ENCODE measurements at regions not wholly inside any gene's neighbourhood (a gene's known extent, or its start where the extent isn't known, plus 50 kb on each side); places are given as distances from the start of the nearest gene placed in this dataset.
"Not testable (repeated sequence)": the region's sequence is repeated elsewhere in the genome, so short reads cannot be mapped to it uniquely, and the experiment has no call there.

DNA sequence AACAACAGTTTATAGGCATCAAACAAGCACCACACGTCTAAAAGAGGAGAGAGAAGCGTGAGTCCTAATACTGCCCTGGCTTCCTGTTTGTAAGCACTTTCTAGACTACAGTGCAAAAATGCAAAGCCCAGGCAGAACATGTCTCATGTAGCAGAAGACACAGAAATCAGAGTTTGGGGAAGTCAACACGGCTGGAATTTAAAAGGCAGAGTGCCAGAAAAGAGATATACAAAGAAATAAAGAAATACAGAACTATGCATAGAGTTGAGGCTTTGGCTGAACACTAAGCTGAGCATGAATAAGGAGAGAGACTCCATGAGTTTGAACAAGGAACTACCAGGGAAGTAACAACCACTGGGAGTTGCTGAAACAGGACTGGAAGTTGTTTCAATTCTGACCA lies 566.6 kb upstream of the NR5A2 start:
- POLR2A ChIA-PET, result no interaction called here
- H3K27ac Mint-ChIP-seq, result no peak overlapping the region
- ATAC-seq, result no peak
- no peak overlapping the region for H3K4me3 Mint-ChIP-seq
- H3K9me3 Mint-ChIP-seq, result peaks cover 0 to 16% (median 8%) of the 10 kb centered on the region in 9 donors
- H3K4me1 Mint-ChIP-seq, result peaks cover 0 to 4% (median 0%) of the 10 kb centered on the region in 4 donors
- H3K36me3 Mint-ChIP-seq, result peaks cover 0 to 8% (median 4%) of the 10 kb centered on the region in 3 donors
- no peak for DNase-seq
- H3K27me3 Mint-ChIP-seq, result peaks cover 0 to 4% (median 0%) of the 10 kb centered on the region in 5 donors

DNA sequence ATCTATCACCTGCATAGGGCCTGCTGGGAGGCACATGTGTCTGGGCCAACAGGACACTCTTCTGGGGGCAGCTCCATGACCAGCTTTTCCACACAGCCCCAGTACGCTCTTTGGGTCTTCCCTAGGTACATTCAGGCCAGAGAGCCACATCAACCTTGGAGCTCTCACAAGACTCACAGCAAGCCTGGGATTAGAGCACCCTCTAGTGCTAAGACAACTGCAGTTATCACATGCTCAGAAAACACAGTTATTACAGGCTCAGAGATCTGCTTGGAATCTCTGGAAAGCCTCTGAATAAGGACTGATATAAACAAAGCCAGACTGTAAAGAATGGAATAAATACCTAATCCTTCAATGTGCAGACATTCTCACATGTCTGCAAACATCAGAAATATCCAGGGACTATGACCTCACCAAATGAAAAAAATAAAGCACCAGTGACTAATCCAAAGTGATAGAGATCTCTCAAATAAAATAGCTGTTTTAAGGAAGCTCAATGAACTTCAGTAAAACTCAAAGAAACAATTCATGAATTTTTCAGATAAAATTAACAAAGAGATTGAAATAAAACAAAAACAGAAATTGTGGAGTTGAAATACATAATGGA lies 563.9 kb upstream of the NR5A2 start:
- Mint-ChIP-seq H3K9me3 (peaks cover 0 to 16% (median 8%) of the 10 kb centered on the region in 9 donors), H3K4me3 (no peak overlapping the region), H3K27me3 (peaks cover 0 to 4% (median 0%) of the 10 kb centered on the region in 5 donors), H3K36me3 (peaks cover 0 to 8% (median 4%) of the 10 kb centered on the region in 3 donors), H3K4me1 (peaks cover 0 to 4% (median 0%) of the 10 kb centered on the region in 4 donors), H3K27ac (no peak overlapping the region)
- DNase-seq, result peak in 2 of 10 donors; percentile 1 to 10
- POLR2A ChIA-PET, result no interaction called here
- ATAC-seq, result no peak

DNA sequence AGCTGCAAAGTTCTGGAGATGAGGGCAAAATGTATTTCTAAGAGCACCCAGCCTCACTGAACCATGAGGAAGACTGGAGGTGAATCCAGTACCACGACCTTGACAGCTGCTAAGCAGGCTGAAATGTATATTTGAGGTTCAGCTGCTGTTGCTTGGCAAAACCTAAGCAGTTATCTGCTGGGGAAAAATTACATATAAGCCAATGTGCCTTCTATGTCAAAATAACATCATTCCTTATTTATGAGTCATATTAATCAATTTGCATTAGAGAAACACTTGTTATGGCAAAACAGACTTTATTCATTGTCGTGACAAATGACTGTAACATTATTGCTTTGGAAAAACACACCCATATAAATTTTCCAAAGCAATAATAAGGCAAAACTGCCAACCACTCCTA lies 560.5 kb upstream of the NR5A2 start:
- ATAC-seq (no peak), DNase-seq (no peak)
- POLR2A ChIA-PET, result no interaction called here
- no peaks in the 10 kb centered on the region for H3K4me1 Mint-ChIP-seq
- peaks cover 0 to 8% (median 4%) of the 10 kb centered on the region in 3 donors for H3K36me3 Mint-ChIP-seq
- peaks cover 0 to 16% (median 10%) of the 10 kb centered on the region in 9 donors for H3K9me3 Mint-ChIP-seq
- H3K27me3 Mint-ChIP-seq, result peaks cover 0 to 4% (median 0%) of the 10 kb centered on the region in 5 donors
- no peak overlapping the region for H3K4me3 Mint-ChIP-seq
- H3K27ac Mint-ChIP-seq, result no peak overlapping the region

DNA sequence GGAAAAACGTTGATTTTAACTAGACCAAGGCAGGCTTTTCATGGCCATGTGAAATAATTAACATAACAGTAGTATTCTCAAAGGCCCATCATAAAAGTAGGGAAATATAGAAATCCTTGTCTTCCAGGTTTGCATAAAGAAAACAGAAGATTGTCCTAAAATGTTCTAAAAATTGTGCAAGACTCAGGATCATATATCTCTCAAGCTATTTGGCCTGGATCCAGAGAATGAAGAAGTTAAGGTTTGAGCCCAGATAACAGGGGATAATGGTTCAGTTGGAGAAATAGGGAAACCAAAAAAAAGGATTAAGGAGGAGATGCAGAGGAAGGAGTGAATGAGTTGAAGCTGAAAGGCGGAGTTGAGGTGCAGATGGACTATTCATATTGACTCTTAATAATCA lies 555.5 kb upstream of the NR5A2 start:
- no peaks in the 10 kb centered on the region for H3K4me1 Mint-ChIP-seq
- ATAC-seq, result no peak
- POLR2A ChIA-PET, result no interaction called here
- no peak overlapping the region for H3K4me3 Mint-ChIP-seq
- H3K36me3 Mint-ChIP-seq, result no peaks in the 10 kb centered on the region
- no peak for DNase-seq
- peaks cover 0 to 1% (median 0%) of the 10 kb centered on the region in 5 donors for H3K27me3 Mint-ChIP-seq
- peaks cover 0 to 3% (median 0%) of the 10 kb centered on the region in 9 donors for H3K9me3 Mint-ChIP-seq
- H3K27ac Mint-ChIP-seq, result no peak overlapping the region

DNA sequence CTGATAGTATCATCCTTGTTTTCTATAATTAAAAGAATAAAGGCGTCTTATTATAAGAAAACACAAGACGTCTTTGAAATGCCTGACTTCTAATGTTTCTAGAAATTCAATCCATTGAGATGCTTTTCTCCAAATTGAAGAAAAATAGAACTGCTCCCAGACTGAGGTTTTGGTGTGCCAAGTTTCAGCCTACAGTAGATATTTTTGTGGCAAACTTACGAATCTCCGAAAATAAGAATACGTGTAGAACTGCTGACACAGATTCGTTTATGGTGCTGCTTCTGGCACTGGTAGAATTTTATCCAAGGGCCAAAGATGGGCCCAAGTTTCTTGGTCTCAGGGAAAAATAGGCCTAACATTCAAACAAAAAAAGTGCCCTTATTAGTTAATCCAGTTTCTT lies 554.5 kb upstream of the NR5A2 start:
- DNase-seq (no peak), ATAC-seq (no peak)
- POLR2A ChIA-PET, result no interaction called here
- Mint-ChIP-seq H3K27ac (no peak overlapping the region), H3K36me3 (no peaks in the 10 kb centered on the region), H3K27me3 (peaks cover 0 to 1% (median 0%) of the 10 kb centered on the region in 5 donors), H3K4me3 (no peak overlapping the region), H3K4me1 (no peaks in the 10 kb centered on the region), H3K9me3 (peaks cover 0 to 3% (median 0%) of the 10 kb centered on the region in 9 donors)

DNA sequence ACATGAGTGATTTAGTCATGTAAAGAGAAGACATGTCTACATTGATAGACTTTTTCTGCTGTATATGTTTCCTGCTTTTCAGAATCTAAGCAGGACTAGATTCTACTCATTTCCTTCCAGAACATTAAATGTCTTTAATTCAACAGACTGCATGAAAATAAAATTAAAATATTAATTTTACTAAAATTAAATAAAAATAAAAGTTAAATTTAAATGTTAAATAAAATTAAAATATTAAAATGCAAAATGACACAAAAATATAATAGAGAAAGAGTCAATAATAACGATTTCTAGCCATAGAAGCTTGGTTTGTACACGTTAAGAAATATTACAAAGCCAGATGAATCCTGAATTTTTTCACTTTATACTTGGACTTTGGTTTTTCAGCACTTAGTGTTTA lies 552.8 kb upstream of the NR5A2 start:
- Mint-ChIP-seq H3K36me3 (no peaks in the 10 kb centered on the region), H3K27me3 (peaks cover 0 to 1% (median 0%) of the 10 kb centered on the region in 5 donors), H3K4me1 (no peaks in the 10 kb centered on the region), H3K9me3 (no peaks in the 10 kb centered on the region), H3K27ac (no peak overlapping the region), H3K4me3 (no peak overlapping the region)
- DNase-seq, result no peak
- POLR2A ChIA-PET, result no interaction called here
- ATAC-seq, result no peak

DNA sequence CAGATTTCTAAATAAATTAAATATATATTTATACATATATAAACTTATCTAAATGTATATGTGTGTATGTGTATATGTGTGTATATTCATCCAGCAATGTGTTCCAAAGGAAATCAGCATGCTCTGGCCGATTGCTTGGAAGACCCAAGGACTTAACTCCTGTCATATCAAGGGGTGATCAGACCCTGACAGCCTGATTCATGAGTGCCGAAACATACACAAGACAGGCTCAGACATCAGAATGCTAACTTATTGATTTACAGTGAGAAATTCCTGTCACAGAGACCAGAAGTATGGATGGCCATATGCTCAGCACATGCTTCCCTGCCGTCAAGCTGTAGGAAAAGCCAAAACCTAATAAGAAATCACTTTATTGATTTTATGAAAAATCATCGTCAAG lies 545.1 kb upstream of the NR5A2 start:
- Mint-ChIP-seq H3K27me3 (peaks cover 0 to 12% (median 4%) of the 10 kb centered on the region in 5 donors), H3K9me3 (peaks cover 0 to 6% (median 0%) of the 10 kb centered on the region in 9 donors), H3K4me1 (no peaks in the 10 kb centered on the region), H3K27ac (no peak overlapping the region), H3K36me3 (peaks cover 0 to 5% (median 0%) of the 10 kb centered on the region in 3 donors), H3K4me3 (no peak overlapping the region)
- POLR2A ChIA-PET, result no interaction called here
- no peak for DNase-seq
- no peak for ATAC-seq

DNA sequence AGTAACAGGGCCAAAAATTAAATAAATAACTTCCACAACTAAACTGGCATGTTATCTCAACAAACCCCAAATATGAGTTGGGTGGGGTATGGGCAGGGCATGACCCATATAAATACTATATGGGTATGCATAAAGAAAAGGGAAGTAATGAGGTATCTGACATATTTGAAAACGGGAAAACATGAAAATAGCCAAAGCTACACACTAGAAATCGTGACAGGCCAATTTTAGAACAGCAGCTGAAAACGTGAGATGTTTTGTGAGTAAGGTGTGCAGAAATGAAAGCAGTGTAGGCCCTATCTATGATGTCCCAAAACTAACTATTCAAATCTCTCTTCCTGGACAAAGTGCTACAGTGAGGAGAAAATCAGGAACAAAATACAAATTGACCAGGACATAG lies 537.9 kb upstream of the NR5A2 start:
- Mint-ChIP-seq H3K36me3 (peaks cover 0 to 10% (median 0%) of the 10 kb centered on the region in 3 donors), H3K27me3 (peaks cover 0 to 1% (median 0%) of the 10 kb centered on the region in 5 donors), H3K9me3 (peaks cover 0 to 22% (median 15%) of the 10 kb centered on the region in 9 donors), H3K27ac (no peak overlapping the region), H3K4me1 (peaks cover 0 to 4% (median 0%) of the 10 kb centered on the region in 4 donors), H3K4me3 (no peak overlapping the region)
- POLR2A ChIA-PET, result no interaction called here
- no peak for DNase-seq
- ATAC-seq, result no peak

DNA sequence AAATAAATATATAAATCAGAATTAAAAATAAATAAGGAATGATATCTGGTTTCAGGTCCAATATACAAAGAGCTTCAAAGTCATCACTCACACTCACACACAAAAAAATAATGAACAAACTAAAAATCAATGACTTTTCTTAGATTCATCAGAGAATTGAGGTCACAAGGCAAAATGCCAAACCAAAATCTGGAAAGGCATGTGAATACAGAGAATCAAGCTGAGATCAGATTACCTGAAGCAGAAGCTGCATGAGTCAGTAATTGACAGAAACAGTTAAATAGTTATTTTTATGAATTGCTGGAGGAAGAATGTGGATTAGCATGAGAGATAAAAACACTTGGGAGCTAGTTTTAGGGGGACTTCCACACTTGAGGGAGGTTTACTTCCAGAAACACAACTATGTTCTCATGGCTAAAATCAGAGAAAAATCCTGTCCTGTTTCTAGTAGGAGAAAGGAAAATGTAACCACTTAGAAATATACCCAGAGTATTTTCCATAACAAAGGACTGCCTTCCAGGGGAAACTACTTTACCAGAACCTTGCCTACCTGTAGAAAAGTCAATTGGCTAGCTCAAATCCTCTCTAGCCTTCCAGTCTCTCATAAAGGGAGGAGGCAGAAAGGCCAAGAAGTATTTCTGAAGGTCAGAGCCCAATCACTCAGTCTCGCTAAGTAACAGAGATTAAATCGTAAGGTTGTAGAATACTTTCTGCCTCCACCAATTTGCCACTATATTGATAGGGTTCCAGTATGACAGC lies 536.6 kb upstream of the NR5A2 start:
- no peak overlapping the region for H3K27ac Mint-ChIP-seq
- no peak for DNase-seq
- H3K27me3 Mint-ChIP-seq, result peaks cover 0 to 4% (median 0%) of the 10 kb centered on the region in 5 donors
- H3K9me3 Mint-ChIP-seq, result peaks cover 8 to 35% (median 24%) of the 10 kb centered on the region in 9 donors
- ATAC-seq, result no peak
- no peak overlapping the region for H3K4me3 Mint-ChIP-seq
- H3K4me1 Mint-ChIP-seq, result peaks cover 0 to 4% (median 0%) of the 10 kb centered on the region in 4 donors
- H3K36me3 Mint-ChIP-seq, result peaks cover 0 to 17% (median 4%) of the 10 kb centered on the region in 3 donors
- POLR2A ChIA-PET, result no interaction called here

DNA sequence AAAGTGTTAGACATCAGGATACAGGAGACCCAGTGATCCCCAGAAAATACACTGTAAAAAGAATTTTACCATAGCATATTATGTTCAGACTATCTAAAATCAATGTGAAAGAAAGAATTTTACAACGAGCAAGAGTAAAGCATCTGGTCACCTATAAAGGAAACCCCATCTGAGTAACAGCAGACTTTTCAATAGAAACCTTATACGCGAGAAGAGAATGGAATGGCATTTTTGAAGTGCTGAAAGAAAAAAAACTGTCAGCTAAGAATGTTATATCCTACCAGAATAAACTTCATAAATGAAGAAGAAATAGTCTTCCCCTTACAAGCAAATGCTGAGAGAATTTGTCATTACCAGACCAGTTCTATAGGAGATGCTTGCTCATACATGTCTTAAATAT lies 532.1 kb upstream of the NR5A2 start:
- Mint-ChIP-seq H3K36me3 (peaks cover 0 to 19% (median 7%) of the 10 kb centered on the region in 3 donors), H3K9me3 (peaks cover 8 to 36% (median 28%) of the 10 kb centered on the region in 9 donors), H3K4me3 (no peak overlapping the region), H3K27me3 (peaks cover 0 to 8% (median 2%) of the 10 kb centered on the region in 5 donors), H3K4me1 (peaks cover 0 to 17% (median 0%) of the 10 kb centered on the region in 4 donors), H3K27ac (no peak overlapping the region)
- POLR2A ChIA-PET, result no interaction called here
- ATAC-seq (no peak), DNase-seq (no peak)

DNA sequence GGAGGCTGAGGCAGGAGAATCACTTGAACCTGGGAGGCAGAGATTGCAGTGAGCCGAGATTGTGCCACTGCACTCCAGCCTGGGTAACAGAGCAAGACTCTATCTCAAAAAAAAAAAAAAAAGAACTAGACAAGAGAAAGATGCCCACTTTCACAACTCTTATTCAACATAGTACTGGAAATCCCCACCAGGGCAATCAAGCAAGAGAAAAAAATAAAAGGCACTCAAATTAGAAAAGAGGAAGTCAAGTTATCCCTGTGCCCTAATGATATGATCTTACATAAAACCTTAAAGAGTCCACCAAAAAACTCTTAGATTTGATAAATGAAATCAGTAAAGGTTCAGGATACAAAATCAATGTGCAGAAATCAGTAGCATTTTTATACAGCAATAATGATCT lies 528.7 kb upstream of the NR5A2 start:
- Mint-ChIP-seq H3K27me3 (peaks cover 0 to 11% (median 3%) of the 10 kb centered on the region in 5 donors), H3K4me1 (peaks cover 0 to 17% (median 0%) of the 10 kb centered on the region in 4 donors), H3K36me3 (peaks cover 0 to 17% (median 7%) of the 10 kb centered on the region in 3 donors), H3K4me3 (peak overlapping the region in 1 of 10 donors; percentile 43), H3K9me3 (peaks cover 5 to 29% (median 16%) of the 10 kb centered on the region in 9 donors), H3K27ac (peak overlapping the region in 1 of 10 donors; percentile 49)
- DNase-seq, POLR2A ChIA-PET: not testable (repeated sequence)
- peak in 1 of 2 donors; percentile 30 for ATAC-seq

DNA sequence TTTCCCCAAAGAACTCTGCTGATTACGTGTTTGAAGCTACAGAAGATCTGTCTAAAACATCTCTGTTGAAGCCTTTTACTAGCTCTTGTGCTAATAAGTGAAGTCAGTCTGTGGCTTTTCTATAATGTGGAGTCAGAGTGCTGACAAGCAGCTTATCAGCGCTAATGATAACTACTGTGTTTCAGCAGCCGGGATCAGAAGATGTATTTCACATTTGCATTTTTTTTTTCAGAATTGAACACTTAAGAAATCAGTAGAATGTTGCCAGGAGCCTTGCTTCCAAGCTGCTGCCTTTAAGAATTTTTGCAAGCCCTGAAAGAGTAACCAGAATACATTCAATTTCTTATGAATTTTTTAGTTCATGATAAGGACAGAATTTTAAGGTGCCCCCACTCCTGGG lies 519.4 kb upstream of the NR5A2 start:
- Mint-ChIP-seq H3K27me3 (no peaks in the 10 kb centered on the region), H3K4me3 (no peak overlapping the region), H3K9me3 (peaks cover 0 to 4% (median 0%) of the 10 kb centered on the region in 9 donors), H3K4me1 (peaks cover 0 to 17% (median 0%) of the 10 kb centered on the region in 4 donors), H3K27ac (no peak overlapping the region), H3K36me3 (no peaks in the 10 kb centered on the region)
- POLR2A ChIA-PET, result no interaction called here
- ATAC-seq (no peak), DNase-seq (no peak)

DNA sequence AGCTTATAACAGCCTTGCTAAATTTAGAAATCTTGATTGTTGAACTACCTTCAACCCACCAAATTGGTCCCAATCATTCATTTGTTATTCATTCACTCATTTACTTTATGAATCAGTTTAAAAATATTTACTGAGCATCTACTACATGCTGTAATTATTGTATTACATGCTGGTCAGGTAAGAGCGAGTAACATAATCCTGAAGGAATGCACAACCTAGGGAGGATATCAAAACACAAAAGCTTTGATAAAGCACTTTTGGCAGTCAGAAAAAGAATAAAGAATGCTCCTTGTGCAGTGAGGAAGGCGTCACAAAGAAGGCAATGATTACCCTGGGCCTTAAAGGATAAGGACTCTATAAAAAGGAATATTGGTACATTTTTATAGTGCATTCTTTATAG lies 518.9 kb upstream of the NR5A2 start:
- DNase-seq (no peak), ATAC-seq (no peak)
- H3K27ac Mint-ChIP-seq, result no peak overlapping the region
- H3K4me1 Mint-ChIP-seq, result peaks cover 0 to 17% (median 0%) of the 10 kb centered on the region in 4 donors
- H3K4me3 Mint-ChIP-seq, result no peak overlapping the region
- POLR2A ChIA-PET, result no interaction called here
- H3K27me3 Mint-ChIP-seq, result no peaks in the 10 kb centered on the region
- H3K9me3 Mint-ChIP-seq, result no peaks in the 10 kb centered on the region
- H3K36me3 Mint-ChIP-seq, result no peaks in the 10 kb centered on the region
